ENCODE measurements at regions not wholly inside any gene's neighbourhood (a gene's known extent, or its start where the extent isn't known, plus 50 kb on each side); places are given as distances from the start of the nearest gene placed in this dataset.

DNA sequence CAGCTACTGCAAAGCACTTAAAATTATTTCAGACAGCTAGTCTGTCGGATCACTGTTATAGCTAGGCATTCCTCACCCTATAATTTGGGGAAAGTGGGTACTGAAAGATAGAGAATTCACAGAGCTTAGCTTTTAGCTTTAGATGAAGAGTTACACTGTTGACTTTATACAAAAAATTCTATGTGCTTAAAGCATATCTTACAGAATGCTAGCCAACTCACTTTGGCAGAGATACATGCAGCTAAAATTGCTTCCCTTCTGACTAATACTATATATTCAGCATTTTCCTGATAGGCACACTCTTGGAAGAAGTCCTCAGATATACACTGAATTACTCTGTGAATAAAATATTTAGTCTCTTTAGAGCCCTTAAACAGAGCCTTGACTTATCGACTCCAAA is 353.5 kb upstream of the STEAP1 start:
- TF ChIP-seq, protein P1, sequence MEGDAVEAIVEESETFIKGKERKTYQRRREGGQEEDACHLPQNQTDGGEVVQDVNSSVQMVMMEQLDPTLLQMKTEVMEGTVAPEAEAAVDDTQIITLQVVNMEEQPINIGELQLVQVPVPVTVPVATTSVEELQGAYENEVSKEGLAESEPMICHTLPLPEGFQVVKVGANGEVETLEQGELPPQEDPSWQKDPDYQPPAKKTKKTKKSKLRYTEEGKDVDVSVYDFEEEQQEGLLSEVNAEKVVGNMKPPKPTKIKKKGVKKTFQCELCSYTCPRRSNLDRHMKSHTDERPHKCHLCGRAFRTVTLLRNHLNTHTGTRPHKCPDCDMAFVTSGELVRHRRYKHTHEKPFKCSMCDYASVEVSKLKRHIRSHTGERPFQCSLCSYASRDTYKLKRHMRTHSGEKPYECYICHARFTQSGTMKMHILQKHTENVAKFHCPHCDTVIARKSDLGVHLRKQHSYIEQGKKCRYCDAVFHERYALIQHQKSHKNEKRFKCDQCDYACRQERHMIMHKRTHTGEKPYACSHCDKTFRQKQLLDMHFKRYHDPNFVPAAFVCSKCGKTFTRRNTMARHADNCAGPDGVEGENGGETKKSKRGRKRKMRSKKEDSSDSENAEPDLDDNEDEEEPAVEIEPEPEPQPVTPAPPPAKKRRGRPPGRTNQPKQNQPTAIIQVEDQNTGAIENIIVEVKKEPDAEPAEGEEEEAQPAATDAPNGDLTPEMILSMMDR (IDR thresholded peaks at IDR 0.05; ENCODE audit: low read depth, low read length), result no peak
- no peak for TF ChIP-seq MYC (IDR thresholded peaks at IDR 0.05; ENCODE audit: low read depth, low read length)
- no peak for TF ChIP-seq POLR2A (IDR thresholded peaks at IDR 0.05; ENCODE audit: extremely low read depth, insufficient read length)
